HG03469 (cell line): ENCODE measurements at regions not wholly inside any gene's neighbourhood (a gene's known extent, or its start where the extent isn't known, plus 50 kb on each side); places are given as distances from the start of the nearest gene placed in this dataset.

Experiments
- ATAC-seq: cut with Tn5 transposase; IDR thresholded peaks from one replicate; pipeline ENCODE4 v1.9.1; 2021; ENCODE audit warnings: mild to moderate bottlenecking, moderate library complexity, moderate number of reproducible peaks; ENCODE audit not compliant: unreplicated experiment

- ATAC-seq: no peak
These were observed 723.7 kb upstream of the TBX3 start for GRCh38 chr12:115407723-115408122.

GRCh38 chr12:115407036-115407435 lies 723.1 kb upstream of the TBX3 start:
- ATAC-seq: no peak

GRCh38 chr12:115405471-115405860 lies 721.5 kb upstream of the TBX3 start:
- no peak for ATAC-seq

GRCh38 chr12:115404761-115405470 lies 720.9 kb upstream of the TBX3 start:
- no peak for ATAC-seq

GRCh38 chr12:115403689-115404088 lies 719.7 kb upstream of the TBX3 start:
- no peak for ATAC-seq

GRCh38 chr12:115403253-115403652 lies 719.3 kb upstream of the TBX3 start:
- ATAC-seq: no peak

GRCh38 chr12:115402443-115403180 lies 718.6 kb upstream of the TBX3 start:
- ATAC-seq: no peak

GRCh38 chr12:115401761-115402160 lies 717.8 kb upstream of the TBX3 start:
- ATAC-seq: no peak

- ATAC-seq: no peak
These were observed 716.0 kb upstream of the TBX3 start for GRCh38 chr12:115400011-115400410.

- ATAC-seq: no peak
These were observed 714.4 kb upstream of the TBX3 start for GRCh38 chr12:115398311-115398781.

- ATAC-seq: no peak
These were observed 712.6 kb upstream of the TBX3 start for GRCh38 chr12:115396567-115396966.

- ATAC-seq: no peak
These were observed 710.7 kb upstream of the TBX3 start for GRCh38 chr12:115394496-115395220.

GRCh38 chr12:115388139-115388538 lies 704.2 kb upstream of the TBX3 start:
- no peak for ATAC-seq

GRCh38 chr12:115387467-115387901 lies 703.5 kb upstream of the TBX3 start:
- ATAC-seq: no peak

- ATAC-seq: no peak
These were observed 703.0 kb upstream of the TBX3 start for GRCh38 chr12:115386946-115387345.

- ATAC-seq: no peak
These were observed 701.2 kb upstream of the TBX3 start for GRCh38 chr12:115385141-115385540.

- ATAC-seq: no peak
These were observed 700.4 kb upstream of the TBX3 start for GRCh38 chr12:115384391-115384790.

GRCh38 chr12:115383668-115384067 lies 699.7 kb upstream of the TBX3 start:
- no peak for ATAC-seq

GRCh38 chr12:115382681-115383080 lies 698.7 kb upstream of the TBX3 start:
- no peak for ATAC-seq

GRCh38 chr12:115380546-115381120 lies 696.7 kb upstream of the TBX3 start:
- ATAC-seq: no peak

- ATAC-seq: no peak
These were observed 694.3 kb upstream of the TBX3 start for GRCh38 chr12:115378291-115378690.
